HG03097 (cell line): ENCODE measurements at regions not wholly inside any gene's neighbourhood (a gene's known extent, or its start where the extent isn't known, plus 50 kb on each side); places are given as distances from the start of the nearest gene placed in this dataset.
"Not testable (repeated sequence)": the region's sequence is repeated elsewhere in the genome, so short reads cannot be mapped to it uniquely, and the experiment has no call there.

Source experiments
- ATAC-seq: cut with Tn5 transposase; IDR thresholded peaks from one replicate; pipeline ENCODE4 v1.9.1; 2021; ENCODE audit not compliant: unreplicated experiment, low FRiP score

GRCh38 chr2:14903709-14904374 lies 271.3 kb downstream of the LRATD1 start:
- ATAC-seq, result peak; percentile 97

GRCh38 chr2:14904378-14904777 lies 271.9 kb downstream of the LRATD1 start:
- not testable (repeated sequence) for ATAC-seq

- ATAC-seq, result no peak
These were observed 273.1 kb downstream of the LRATD1 start for GRCh38 chr2:14905571-14905970.

GRCh38 chr2:14907014-14907612 lies 274.6 kb downstream of the LRATD1 start:
- no peak for ATAC-seq

GRCh38 chr2:14909795-14910194 lies 277.3 kb downstream of the LRATD1 start:
- ATAC-seq, result no peak

- ATAC-seq, result no peak
These were observed 278.1 kb downstream of the LRATD1 start for GRCh38 chr2:14910654-14911053.

- ATAC-seq, result no peak
These were observed 283.5 kb downstream of the LRATD1 start for GRCh38 chr2:14915983-14916382.

- ATAC-seq, result no peak
These were observed 291.5 kb downstream of the LRATD1 start for GRCh38 chr2:14923820-14924580.

- no peak for ATAC-seq
These were observed 293.0 kb downstream of the LRATD1 start for GRCh38 chr2:14925471-14925870.

- ATAC-seq, result no peak
These were observed 294.6 kb downstream of the LRATD1 start for GRCh38 chr2:14927021-14927564.

- ATAC-seq, result no peak
These were observed 295.5 kb downstream of the LRATD1 start for GRCh38 chr2:14928056-14928455.

- no peak for ATAC-seq
These were observed 297.9 kb downstream of the LRATD1 start for GRCh38 chr2:14930441-14930840.

- ATAC-seq, result no peak
These were observed 299.8 kb downstream of the LRATD1 start for GRCh38 chr2:14932285-14932684.

- no peak for ATAC-seq
These were observed 301.2 kb downstream of the LRATD1 start for GRCh38 chr2:14933753-14934152.

GRCh38 chr2:14936426-14936825 lies 303.9 kb downstream of the LRATD1 start:
- ATAC-seq, result no peak

- no peak for ATAC-seq
These were observed 304.8 kb downstream of the LRATD1 start for GRCh38 chr2:14937336-14937735.

GRCh38 chr2:14941151-14941631 lies 308.7 kb downstream of the LRATD1 start:
- no peak for ATAC-seq

- ATAC-seq, result no peak
These were observed 310.5 kb downstream of the LRATD1 start for GRCh38 chr2:14942987-14943386.

GRCh38 chr2:14944562-14945346 lies 312.2 kb downstream of the LRATD1 start:
- no peak for ATAC-seq

- ATAC-seq, result no peak
These were observed 319.2 kb downstream of the LRATD1 start for GRCh38 chr2:14951569-14952285.
